ENCODE measurements at regions not wholly inside any gene's neighbourhood (a gene's known extent, or its start where the extent isn't known, plus 50 kb on each side); places are given as distances from the start of the nearest gene placed in this dataset.
"Not testable (repeated sequence)": the region's sequence is repeated elsewhere in the genome, so short reads cannot be mapped to it uniquely, and the experiment has no call there.

GRCh38 chr5:176066262-176066945, 98.3 kb upstream of the THOC3 start:
- H3K4me3 ChIP-seq; H3K9me3 ChIP-seq; H3K36me3 ChIP-seq; DNase-seq (ENCODE audit: low spot score); H3K4me1 ChIP-seq (replicated peaks); intact Hi-C loops (cut with DNase I); H3K27ac ChIP-seq; H3K27me3 ChIP-seq (replicated peaks; ENCODE audit: insufficient read depth): not testable (repeated sequence)
- 72% methylated on average over 3 of the region's 5 CpGs for WGBS

- H3K9me3 ChIP-seq; H3K4me1 ChIP-seq (replicated peaks); H3K36me3 ChIP-seq; intact Hi-C loops (cut with DNase I); H3K27ac ChIP-seq; DNase-seq (ENCODE audit: low spot score); H3K4me3 ChIP-seq; H3K27me3 ChIP-seq (replicated peaks; ENCODE audit: insufficient read depth): not testable (repeated sequence)
- WGBS = 81% methylated on average over 1 of the region's 1 CpG
These were observed 99.0 kb upstream of the THOC3 start for GRCh38 chr5:176067162-176067561.

GRCh38 chr5:176067948-176068347, 99.8 kb upstream of the THOC3 start:
- H3K36me3 ChIP-seq; H3K9me3 ChIP-seq; intact Hi-C loops (cut with DNase I); H3K4me1 ChIP-seq (replicated peaks); H3K27ac ChIP-seq; DNase-seq (ENCODE audit: low spot score); H3K27me3 ChIP-seq (replicated peaks; ENCODE audit: insufficient read depth); H3K4me3 ChIP-seq: not testable (repeated sequence)
- WGBS = 89% methylated on average over 4 of the region's 5 CpGs

- DNase-seq (ENCODE audit: low spot score); H3K27ac ChIP-seq; H3K9me3 ChIP-seq; H3K4me1 ChIP-seq (replicated peaks); H3K27me3 ChIP-seq (replicated peaks; ENCODE audit: insufficient read depth); H3K4me3 ChIP-seq; intact Hi-C loops (cut with DNase I); H3K36me3 ChIP-seq: not testable (repeated sequence)
- WGBS = 89% methylated on average over 1 of the region's 9 CpGs
These were observed 106.0 kb upstream of the THOC3 start for GRCh38 chr5:176073996-176074571.

GRCh38 chr5:176083717-176084116, 115.6 kb upstream of the THOC3 start:
- H3K4me1 ChIP-seq (replicated peaks); H3K36me3 ChIP-seq; H3K27ac ChIP-seq; intact Hi-C loops (cut with DNase I); H3K27me3 ChIP-seq (replicated peaks; ENCODE audit: insufficient read depth); H3K4me3 ChIP-seq; DNase-seq (ENCODE audit: low spot score); H3K9me3 ChIP-seq: not testable (repeated sequence)
- 74% methylated on average over 8 of the region's 9 CpGs for WGBS

GRCh38 chr5:176103083-176103482, 135.0 kb upstream of the THOC3 start:
- H3K27ac ChIP-seq; intact Hi-C loops (cut with DNase I); H3K4me3 ChIP-seq; H3K4me1 ChIP-seq (replicated peaks); DNase-seq (ENCODE audit: low spot score); H3K9me3 ChIP-seq; H3K27me3 ChIP-seq (replicated peaks; ENCODE audit: insufficient read depth); H3K36me3 ChIP-seq: not testable (repeated sequence)
- 59% methylated on average over 3 of the region's 3 CpGs for WGBS

GRCh38 chr5:176112888-176113287, 125.3 kb upstream of the SIMC1 start:
- WGBS = no CpG with 5 or more reads among the region's 8 CpGs
- H3K9me3 ChIP-seq; H3K4me3 ChIP-seq; H3K27ac ChIP-seq; H3K36me3 ChIP-seq; H3K27me3 ChIP-seq (replicated peaks; ENCODE audit: insufficient read depth); DNase-seq (ENCODE audit: low spot score); H3K4me1 ChIP-seq (replicated peaks); intact Hi-C loops (cut with DNase I): not testable (repeated sequence)

- H3K4me3 ChIP-seq; H3K27ac ChIP-seq; H3K36me3 ChIP-seq; H3K27me3 ChIP-seq (replicated peaks; ENCODE audit: insufficient read depth); DNase-seq (ENCODE audit: low spot score); H3K4me1 ChIP-seq (replicated peaks); intact Hi-C loops (cut with DNase I); H3K9me3 ChIP-seq: not testable (repeated sequence)
- no CpG with 5 or more reads among the region's 6 CpGs for WGBS
These were observed 124.4 kb upstream of the SIMC1 start for GRCh38 chr5:176113673-176114335.

- H3K27me3 ChIP-seq (replicated peaks; ENCODE audit: insufficient read depth); H3K4me3 ChIP-seq; intact Hi-C loops (cut with DNase I); H3K4me1 ChIP-seq (replicated peaks); DNase-seq (ENCODE audit: low spot score); H3K9me3 ChIP-seq; H3K36me3 ChIP-seq; H3K27ac ChIP-seq: not testable (repeated sequence)
- WGBS = 77% methylated on average over 4 of the region's 7 CpGs
These were observed 123.4 kb upstream of the SIMC1 start for GRCh38 chr5:176114825-176115224.

GRCh38 chr5:176117699-176118238, 120.5 kb upstream of the SIMC1 start:
- WGBS = no CpG with 5 or more reads among the region's 8 CpGs
- H3K36me3 ChIP-seq; H3K4me1 ChIP-seq (replicated peaks); H3K27me3 ChIP-seq (replicated peaks; ENCODE audit: insufficient read depth); intact Hi-C loops (cut with DNase I); H3K4me3 ChIP-seq; H3K27ac ChIP-seq; H3K9me3 ChIP-seq: not testable (repeated sequence)
- peak; percentile 49 for DNase-seq (ENCODE audit: low spot score)

- intact Hi-C loops (cut with DNase I); DNase-seq (ENCODE audit: low spot score); H3K4me3 ChIP-seq; H3K9me3 ChIP-seq; H3K27me3 ChIP-seq (replicated peaks; ENCODE audit: insufficient read depth); H3K36me3 ChIP-seq; H3K27ac ChIP-seq; H3K4me1 ChIP-seq (replicated peaks): not testable (repeated sequence)
- 49% methylated on average over 2 of the region's 2 CpGs for WGBS
These were observed 115.9 kb upstream of the SIMC1 start for GRCh38 chr5:176122361-176122760.

GRCh38 chr5:176124120-176124519, 114.1 kb upstream of the SIMC1 start:
- H3K27ac ChIP-seq; H3K4me3 ChIP-seq; DNase-seq (ENCODE audit: low spot score); H3K4me1 ChIP-seq (replicated peaks); H3K36me3 ChIP-seq; H3K27me3 ChIP-seq (replicated peaks; ENCODE audit: insufficient read depth); intact Hi-C loops (cut with DNase I); H3K9me3 ChIP-seq: not testable (repeated sequence)
- 92% methylated on average over 11 of the region's 11 CpGs for WGBS
